Neuronal stem cell (in vitro differentiated cells): ENCODE measurements at regions not wholly inside any gene's neighbourhood (a gene's known extent, or its start where the extent isn't known, plus 50 kb on each side); places are given as distances from the start of the nearest gene placed in this dataset.

ENCODE experiments used
- DNase-seq: peaks from one replicate; pipeline ENCODE4 v3.0.0-alpha.2; 2013; ENCODE audit warnings: low spot score
- H2AFZ ChIP-seq: one replicate; pipeline ENCODE4 v1.6.1; 2013; ENCODE audit warnings: mild to moderate bottlenecking, low read length, inconsistent platforms
- H2AK5ac ChIP-seq: 2 replicates; pipeline ENCODE4 v1.6.1; 2013; ENCODE audit warnings: low read depth, mild to moderate bottlenecking, inconsistent platforms, low read length, moderate library complexity, mixed read lengths
- H2BK120ac ChIP-seq: 2 replicates; pipeline ENCODE4 v1.6.1; 2013; ENCODE audit warnings: low read depth, mild to moderate bottlenecking, inconsistent platforms, low read length, moderate library complexity, mixed read lengths
- H2BK12ac ChIP-seq: one replicate; pipeline ENCODE4 v1.6.1; 2013; ENCODE audit warnings: low read length, inconsistent platforms
- H2BK15ac ChIP-seq: 2 replicates; pipeline ENCODE4 v1.6.1; 2013; ENCODE audit warnings: mild to moderate bottlenecking, low read length, inconsistent platforms, mixed read lengths
- H2BK5ac ChIP-seq: one replicate; pipeline ENCODE4 v1.6.1; 2013; ENCODE audit warnings: inconsistent platforms, mild to moderate bottlenecking, low read length, moderate library complexity
- H3K14ac ChIP-seq: one replicate; pipeline ENCODE4 v1.6.1; 2013; ENCODE audit warnings: low read length, inconsistent platforms
- H3K18ac ChIP-seq: 2 replicates; pipeline ENCODE4 v1.6.1; 2013; ENCODE audit warnings: low read length, inconsistent platforms
- H3K23ac ChIP-seq: 2 replicates; pipeline ENCODE4 v1.6.1; 2013; ENCODE audit warnings: low read depth, mild to moderate bottlenecking, mixed read lengths, low read length, inconsistent platforms; ENCODE audit not compliant: poor library complexity
- H3K27ac ChIP-seq: replicated peaks from 3 replicates; pipeline ENCODE4 v1.5.1; 2013; ENCODE audit warnings: low read length, inconsistent platforms
- H3K27me3 ChIP-seq, 3 experiments: 2 replicates each; pipeline ENCODE4 v1.6.1; 2013; ENCODE audit warnings: low read length in 3 of 3, mild to moderate bottlenecking in 2 of 3, inconsistent platforms in 1 of 3, low read depth in 1 of 3, mixed read lengths in 1 of 3, moderate library complexity in 1 of 3; ENCODE audit not compliant: control insufficient read depth in 3 of 3, insufficient read depth in 3 of 3
- H3K36me3 ChIP-seq, 2 donors: replicated peaks in 1 of 2; 2 replicates each; pipeline ENCODE4 v1.6.1; 2013; ENCODE audit warnings: low read length in 2 of 2; ENCODE audit not compliant: control insufficient read depth in 2 of 2, insufficient read depth in 2 of 2
- H3K4ac ChIP-seq: 2 replicates; pipeline ENCODE4 v1.6.1; 2013; ENCODE audit warnings: inconsistent platforms, mild to moderate bottlenecking, low read length, moderate library complexity
- H3K4me1 ChIP-seq, 2 donors: 1 replicate in 1 of 2; 2 replicates in 1 of 2; pipeline ENCODE4 v1.6.1; 2013; ENCODE audit warnings: low read length in 2 of 2, low read depth in 1 of 2; ENCODE audit not compliant: control insufficient read depth in 2 of 2, insufficient read depth in 1 of 2
- H3K4me2 ChIP-seq: one replicate; pipeline ENCODE4 v1.6.1; 2013; ENCODE audit warnings: mild to moderate bottlenecking, low read length, inconsistent platforms; ENCODE audit not compliant: insufficient read depth, poor library complexity, severe bottlenecking
- H3K4me3 ChIP-seq, 2 donors: 2 replicates each; pipeline ENCODE4 v1.5.1; 2013; ENCODE audit warnings: low read length in 2 of 2, mild to moderate bottlenecking in 2 of 2, inconsistent platforms in 1 of 2, moderate library complexity in 1 of 2
- H3K79me1 ChIP-seq: one replicate; pipeline ENCODE4 v1.6.1; 2013; ENCODE audit warnings: low read depth, mild to moderate bottlenecking, inconsistent platforms, low read length, moderate library complexity
- H3K9ac ChIP-seq: one replicate; pipeline ENCODE4 v1.6.1; 2013; ENCODE audit warnings: mild to moderate bottlenecking, low read depth, low read length, inconsistent platforms; ENCODE audit not compliant: poor library complexity
- H3K9me3 ChIP-seq, 2 donors: replicated peaks in 1 of 2; 2 replicates each; pipeline versions ENCODE3 to v1.6.1; 2013; ENCODE audit warnings: low read length in 2 of 2, mild to moderate bottlenecking in 2 of 2, inconsistent platforms in 1 of 2, low read depth in 1 of 2, mixed read lengths in 1 of 2, moderate library complexity in 1 of 2; ENCODE audit not compliant: control insufficient read depth in 2 of 2, insufficient read depth in 1 of 2
- H4K8ac ChIP-seq: one replicate; pipeline ENCODE4 v1.6.1; 2013; ENCODE audit warnings: low read depth, mild to moderate bottlenecking, inconsistent platforms, low read length, moderate library complexity
- H4K91ac ChIP-seq: one replicate; pipeline ENCODE4 v1.6.1; 2013; ENCODE audit warnings: low read length, low read depth, mild to moderate bottlenecking, inconsistent platforms; ENCODE audit not compliant: poor library complexity
- WGBS, 2 donors: extraction: QIAGEN DNeasy Blood & Tissue Kit; methylation state at CpG; one replicate each; pipeline ENCODE4 v1.1.7; 2013; ENCODE audit warnings: missing lambda C conversion rate in 2 of 2, mixed read lengths in 1 of 2; ENCODE audit not compliant: insufficient read length in 2 of 2, insufficient replicate concordance in 1 of 2; ENCODE audit errors: extremely low coverage in 2 of 2; 5-methylcytosine and 5-hydroxymethylcytosine counted together

DNA sequence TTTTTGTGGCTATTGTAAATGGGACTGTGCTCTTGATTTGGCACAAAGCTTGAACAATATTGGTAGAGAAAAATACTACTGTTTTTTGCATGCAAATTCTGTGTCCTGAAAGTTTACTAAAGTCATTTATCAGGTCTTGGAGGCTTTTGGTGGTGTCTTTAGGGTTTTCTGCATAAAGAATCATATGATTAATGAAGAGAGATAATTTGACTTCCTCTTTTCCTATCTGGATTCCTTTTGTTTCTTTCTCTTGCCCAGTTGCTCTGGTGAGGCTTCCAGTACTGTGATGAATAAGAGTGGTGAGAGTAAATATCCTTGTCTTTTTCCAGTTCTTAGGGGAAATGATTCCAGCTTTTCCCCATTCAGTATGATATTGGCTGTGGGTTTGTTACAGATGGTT is 1166.7 kb downstream of the NCAM2 start:
- Histone ChIP-seq H3K27me3 (no peaks in the 10 kb centered on the region), H2BK120ac (no peak overlapping the region), H3K4me1 (no peaks in the 10 kb centered on the region), H3K9ac (no peak overlapping the region), H3K79me1 (no peaks in the 10 kb centered on the region), H2AFZ (no peak overlapping the region), H3K27ac (no peak overlapping the region), H4K91ac (no peak overlapping the region), H2AK5ac (no peak overlapping the region), H2BK5ac (no peak overlapping the region), H2BK15ac (no peak overlapping the region), H4K8ac (no peak overlapping the region), H3K4me3 (no peak overlapping the region), H3K36me3 (no peaks in the 10 kb centered on the region), H3K4ac (no peak overlapping the region), H3K9me3 (no peaks in the 10 kb centered on the region), H3K4me2 (no peak overlapping the region), H3K14ac (no peak overlapping the region), H3K23ac (no peak overlapping the region), H2BK12ac (no peak overlapping the region), H3K18ac (no peak overlapping the region)
- no peak for DNase-seq

DNA sequence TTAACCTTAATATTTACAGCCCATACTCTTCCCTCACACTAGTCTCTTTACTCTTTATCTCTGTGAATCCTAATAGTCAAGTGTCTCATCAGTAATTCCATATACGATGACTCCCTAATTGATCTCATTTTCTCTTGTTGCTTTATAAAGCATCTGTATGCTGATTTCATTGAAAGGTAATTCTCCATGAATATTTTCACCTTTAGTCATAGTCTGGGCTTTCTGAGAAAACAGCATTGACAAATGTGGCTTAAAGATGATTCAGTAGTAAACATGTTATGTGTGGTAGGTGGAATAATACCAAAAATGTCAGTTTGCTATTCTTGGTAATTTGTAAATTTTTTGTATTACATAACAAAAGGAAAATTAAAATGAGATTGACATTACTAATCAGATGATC is 1176.5 kb downstream of the NCAM2 start:
- H2BK12ac ChIP-seq = no peak overlapping the region
- no peak overlapping the region for H3K23ac ChIP-seq
- no peak for DNase-seq
- WGBS, 2 donors = no CpG with 5 or more reads among the region's 1 CpG
- no peak overlapping the region for H3K4me3 ChIP-seq
- H2AFZ ChIP-seq = no peak overlapping the region
- no peak overlapping the region for H3K14ac ChIP-seq
- H2BK5ac ChIP-seq = no peak overlapping the region
- no peaks in the 10 kb centered on the region for H3K36me3 ChIP-seq
- H4K8ac ChIP-seq = no peak overlapping the region
- H2AK5ac ChIP-seq = no peak overlapping the region
- no peak overlapping the region for H3K9ac ChIP-seq
- no peak overlapping the region for H2BK15ac ChIP-seq
- H4K91ac ChIP-seq = no peak overlapping the region
- H3K4me2 ChIP-seq = no peak overlapping the region
- H3K27ac ChIP-seq = no peak overlapping the region
- no peaks in the 10 kb centered on the region for H3K27me3 ChIP-seq
- H3K4ac ChIP-seq = no peak overlapping the region
- no peaks in the 10 kb centered on the region for H3K79me1 ChIP-seq
- no peaks in the 10 kb centered on the region for H3K4me1 ChIP-seq
- no peaks in the 10 kb centered on the region for H3K9me3 ChIP-seq
- H2BK120ac ChIP-seq = no peak overlapping the region
- H3K18ac ChIP-seq = no peak overlapping the region

GRCh38 chr21:22189278-22189677 is 1191.1 kb downstream of the NCAM2 start:
- Histone ChIP-seq H3K36me3 (no peaks in the 10 kb centered on the region), H2AK5ac (no peak overlapping the region), H2BK120ac (no peak overlapping the region), H3K9me3 (no peaks in the 10 kb centered on the region), H3K18ac (no peak overlapping the region), H3K14ac (no peak overlapping the region), H4K8ac (no peak overlapping the region), H3K9ac (no peak overlapping the region), H3K27me3 (no peaks in the 10 kb centered on the region), H3K4me3 (no peak overlapping the region), H3K27ac (no peak overlapping the region), H4K91ac (no peak overlapping the region), H3K4me2 (no peak overlapping the region), H3K23ac (no peak overlapping the region), H2BK5ac (no peak overlapping the region), H3K4ac (no peak overlapping the region), H3K79me1 (no peaks in the 10 kb centered on the region), H2AFZ (no peak overlapping the region), H2BK12ac (no peak overlapping the region), H2BK15ac (no peak overlapping the region), H3K4me1 (no peaks in the 10 kb centered on the region)
- no peak for DNase-seq
- WGBS, 2 donors = no CpG with 5 or more reads among the region's 6 CpGs

DNA sequence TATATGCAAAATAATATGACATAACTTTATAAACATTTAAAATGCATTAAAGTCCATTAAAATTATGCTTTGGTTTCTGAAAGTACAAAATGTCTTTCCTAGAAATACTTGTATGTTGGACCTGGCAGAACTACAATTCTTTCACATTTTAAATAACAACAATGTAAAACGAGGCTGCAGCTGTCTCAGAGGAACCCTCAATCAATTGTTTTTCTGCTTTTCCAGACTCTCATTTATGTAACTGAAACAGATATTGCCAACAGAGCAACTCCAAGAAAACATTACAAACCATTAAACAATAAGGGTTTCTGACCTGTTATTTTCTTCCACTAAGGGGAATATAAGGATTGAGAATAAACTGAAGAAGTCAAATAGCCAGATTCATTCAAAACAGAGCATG is 1193.4 kb downstream of the NCAM2 start:
- H3K79me1 ChIP-seq = no peaks in the 10 kb centered on the region
- H3K4me3 ChIP-seq = no peak overlapping the region
- H3K27ac ChIP-seq = no peak overlapping the region
- H3K36me3 ChIP-seq = no peaks in the 10 kb centered on the region
- no peaks in the 10 kb centered on the region for H3K4me1 ChIP-seq
- H2BK120ac ChIP-seq = no peak overlapping the region
- no peak overlapping the region for H3K14ac ChIP-seq
- no peak overlapping the region for H3K18ac ChIP-seq
- no CpG with 5 or more reads among the region's 1 CpG for WGBS, 2 donors
- no peaks in the 10 kb centered on the region for H3K27me3 ChIP-seq
- H2BK5ac ChIP-seq = no peak overlapping the region
- H4K8ac ChIP-seq = no peak overlapping the region
- H4K91ac ChIP-seq = no peak overlapping the region
- H2BK15ac ChIP-seq = no peak overlapping the region
- H3K4ac ChIP-seq = no peak overlapping the region
- no peak overlapping the region for H3K4me2 ChIP-seq
- no peak for DNase-seq
- no peak overlapping the region for H2BK12ac ChIP-seq
- no peak overlapping the region for H2AK5ac ChIP-seq
- no peak overlapping the region for H3K23ac ChIP-seq
- no peak overlapping the region for H2AFZ ChIP-seq
- no peak overlapping the region for H3K9ac ChIP-seq
- H3K9me3 ChIP-seq = no peaks in the 10 kb centered on the region
